ENCODE measurements at regions not wholly inside any gene's neighbourhood (a gene's known extent, or its start where the extent isn't known, plus 50 kb on each side); places are given as distances from the start of the nearest gene placed in this dataset.

- TF ChIP-seq FOXP2 (optimal IDR thresholded peaks at IDR 0.05; ENCODE audit: borderline replicate concordance, extremely low read depth, extremely low read length, insufficient read depth) (no peak), REST (IDR thresholded peaks at IDR 0.05; ENCODE audit: insufficient read depth in 1 of 2, low read depth in 2 of 2, low read length in 2 of 2) (no peak), TAF1 (IDR thresholded peaks at IDR 0.05; ENCODE audit: borderline replicate concordance, insufficient read depth, low read length) (no peak), SIN3A (IDR thresholded peaks at IDR 0.05; ENCODE audit: borderline replicate concordance, insufficient read depth, low read length) (no peak), POLR2AphosphoS5 (IDR thresholded peaks at IDR 0.05; ENCODE audit: low read depth, low read length) (no peak)
Measured at GRCh38 chr10:128267581-128267980, 141.4 kb upstream of the MKI67 start.

- TF ChIP-seq REST (IDR thresholded peaks at IDR 0.05; ENCODE audit: insufficient read depth in 1 of 2, low read depth in 2 of 2, low read length in 2 of 2) (no peak), SIN3A (IDR thresholded peaks at IDR 0.05; ENCODE audit: borderline replicate concordance, insufficient read depth, low read length) (no peak), POLR2AphosphoS5 (IDR thresholded peaks at IDR 0.05; ENCODE audit: low read depth, low read length) (no peak), FOXP2 (optimal IDR thresholded peaks at IDR 0.05; ENCODE audit: borderline replicate concordance, extremely low read depth, extremely low read length, insufficient read depth) (no peak), TAF1 (IDR thresholded peaks at IDR 0.05; ENCODE audit: borderline replicate concordance, insufficient read depth, low read length) (no peak)
Measured at GRCh38 chr10:128268015-128268722, 141.9 kb upstream of the MKI67 start.

- TF ChIP-seq TAF1 (IDR thresholded peaks at IDR 0.05; ENCODE audit: borderline replicate concordance, insufficient read depth, low read length) (no peak), REST (IDR thresholded peaks at IDR 0.05; ENCODE audit: insufficient read depth in 1 of 2, low read depth in 2 of 2, low read length in 2 of 2) (no peak), SIN3A (IDR thresholded peaks at IDR 0.05; ENCODE audit: borderline replicate concordance, insufficient read depth, low read length) (no peak), POLR2AphosphoS5 (IDR thresholded peaks at IDR 0.05; ENCODE audit: low read depth, low read length) (no peak), FOXP2 (optimal IDR thresholded peaks at IDR 0.05; ENCODE audit: borderline replicate concordance, extremely low read depth, extremely low read length, insufficient read depth) (no peak)
Measured at GRCh38 chr10:128274938-128275337, 148.7 kb upstream of the MKI67 start.

GRCh38 chr10:128275388-128276177, 149.4 kb upstream of the MKI67 start:
- TF ChIP-seq FOXP2 (optimal IDR thresholded peaks at IDR 0.05; ENCODE audit: borderline replicate concordance, extremely low read depth, extremely low read length, insufficient read depth) (no peak), TAF1 (IDR thresholded peaks at IDR 0.05; ENCODE audit: borderline replicate concordance, insufficient read depth, low read length) (no peak), POLR2AphosphoS5 (IDR thresholded peaks at IDR 0.05; ENCODE audit: low read depth, low read length) (no peak)

- TF ChIP-seq POLR2AphosphoS5 (IDR thresholded peaks at IDR 0.05; ENCODE audit: low read depth, low read length), result no peak
- TF ChIP-seq TAF1 (IDR thresholded peaks at IDR 0.05; ENCODE audit: borderline replicate concordance, insufficient read depth, low read length), result no peak
Measured at GRCh38 chr10:128277267-128277840, 151.1 kb upstream of the MKI67 start.

All from PFSK-1 (cell line).